ENCODE measurements at regions not wholly inside any gene's neighbourhood (a gene's known extent, or its start where the extent isn't known, plus 50 kb on each side); places are given as distances from the start of the nearest gene placed in this dataset.
A peak's percentile ranks its signal among the peaks of the same experiment; 100 is the strongest.
"Not testable (repeated sequence)": the region's sequence is repeated elsewhere in the genome, so short reads cannot be mapped to it uniquely, and the experiment has no call there.

GRCh38 chrX:45982958-45983727 lies 562.1 kb downstream of the ZNF674 start:
- H3K36me3 ChIP-seq (ENCODE audit: control insufficient read depth, insufficient read depth, low read length); H3K9me1 ChIP-seq (ENCODE audit: control insufficient read depth, insufficient read depth, low read length); DNase-seq (ENCODE audit: extremely low read depth in 1 of 4, low spot score in 3 of 4); H3K27ac ChIP-seq (ENCODE audit: extremely low read depth, low read depth, low read length); in situ Hi-C loops (cut with MboI); H3K9ac ChIP-seq (ENCODE audit: insufficient read depth in 1 of 2, low read depth in 2 of 2, low read length in 2 of 2); H3K79me2 ChIP-seq (ENCODE audit: control insufficient read depth, insufficient read depth, low read length); H3K27me3 ChIP-seq (ENCODE audit: control insufficient read depth in 2 of 2, insufficient read depth in 2 of 2, low read length in 2 of 2); H4K20me1 ChIP-seq (replicated peaks; ENCODE audit: control insufficient read depth, insufficient read depth, low read length); BruUV-seq (replicated peaks); H3K4me2 ChIP-seq (ENCODE audit: insufficient read depth, low read length); H3K4me1 ChIP-seq (replicated peaks in 1 of 2; ENCODE audit: control insufficient read depth in 2 of 2, insufficient read depth in 2 of 2, low read length in 2 of 2); H3K9me3 ChIP-seq (replicated peaks; ENCODE audit: control insufficient read depth, insufficient read depth, low read depth, low read length); ATAC-seq; CTCF ChIA-PET (ENCODE audit: low intra/inter-chr PET ratio); FAIRE-seq; H3K4me3 ChIP-seq; H2AFZ ChIP-seq (ENCODE audit: low read depth, low read length); intact Hi-C loops (cut with micrococcal nuclease): not testable (repeated sequence)
- 0% methylated on average over 3 of the region's 14 CpGs for WGBS (ENCODE audit: insufficient coverage, low coverage, missing lambda C conversion rate)
- TF ChIP-seq ZNF146 (CRISPR knock-in tag; IDR thresholded peaks at IDR 0.05; ENCODE audit: unreplicated experiment), result peak; percentile 56
- POLR2A ChIA-PET, result interaction anchor here (0.6 kb wide), 1 partner anchor 156 kb away, joined by 3 read pairs; no protein-coding TSS in a partner anchor

GRCh38 chrX:45980726-45981125 lies 564.5 kb downstream of the ZNF674 start:
- no TSS peak for BruUV-seq (replicated peaks)
- Histone ChIP-seq H3K27me3 (ENCODE audit: control insufficient read depth in 2 of 2, insufficient read depth in 2 of 2, low read length in 2 of 2) (no peaks in the 10 kb centered on the region), H3K36me3 (ENCODE audit: control insufficient read depth, insufficient read depth, low read length) (no peaks in the 10 kb centered on the region), H3K9ac (ENCODE audit: insufficient read depth in 1 of 2, low read depth in 2 of 2, low read length in 2 of 2) (no peak overlapping the region), H3K4me2 (ENCODE audit: insufficient read depth, low read length) (no peak overlapping the region), H3K4me3 (no peak overlapping the region), H3K9me1 (ENCODE audit: control insufficient read depth, insufficient read depth, low read length) (no peaks in the 10 kb centered on the region), H3K79me2 (ENCODE audit: control insufficient read depth, insufficient read depth, low read length) (no peaks in the 10 kb centered on the region), H3K4me1 (replicated peaks in 1 of 2; ENCODE audit: control insufficient read depth in 2 of 2, insufficient read depth in 2 of 2, low read length in 2 of 2) (no peaks in the 10 kb centered on the region), H2AFZ (ENCODE audit: low read depth, low read length) (no peak overlapping the region), H4K20me1 (replicated peaks; ENCODE audit: control insufficient read depth, insufficient read depth, low read length) (no peaks in the 10 kb centered on the region), H3K27ac (ENCODE audit: extremely low read depth, low read depth, low read length) (no peak overlapping the region), H3K9me3 (replicated peaks; ENCODE audit: control insufficient read depth, insufficient read depth, low read depth, low read length) (no peaks in the 10 kb centered on the region)
- ATAC-seq, result no peak
- no peak for DNase-seq (ENCODE audit: extremely low read depth in 1 of 4, low spot score in 3 of 4)
- intact Hi-C loops (cut with micrococcal nuclease) (no loop called here), in situ Hi-C loops (cut with MboI) (no loop called here)
- ChIA-PET POLR2A (no interaction called here), CTCF (ENCODE audit: low intra/inter-chr PET ratio) (no interaction called here)
- no peak for FAIRE-seq
- whole genome bisulfite sequencing (ENCODE audit: insufficient coverage, low coverage, missing lambda C conversion rate), result 0% methylated on average over 2 of the region's 2 CpGs
- no peak for TF ChIP-seq ZFP30 (CRISPR knock-in tag; IDR thresholded peaks at IDR 0.05; ENCODE audit: borderline replicate concordance)
- TF ChIP-seq TOE1 (IDR thresholded peaks at IDR 0.05; ENCODE audit: borderline replicate concordance), result no peak
- TF ChIP-seq TOE1 (CRISPR knock-in tag; IDR thresholded peaks at IDR 0.05; ENCODE audit: borderline replicate concordance, low read depth), result no peak
- no peak for TF ChIP-seq ZMIZ1 (IDR thresholded peaks at IDR 0.05; ENCODE audit: low read depth in 2 of 2, low read length in 2 of 2)
- TF ChIP-seq BCL6 (CRISPR knock-in tag; IDR thresholded peaks at IDR 0.05), result no peak
- no peak for TF ChIP-seq HMG20B (CRISPR knock-in tag; IDR thresholded peaks at IDR 0.05)
- TF ChIP-seq FOXK2 (conservative IDR thresholded peaks at IDR 0.05 in 1 of 2, IDR thresholded peaks at IDR 0.05 in 1 of 2; ENCODE audit: low read depth in 2 of 2), result no peak
- no peak for TF ChIP-seq ZNF217 (CRISPR knock-in tag; IDR thresholded peaks at IDR 0.05)
